COLO668 (cell line): ENCODE measurements at regions not wholly inside any gene's neighbourhood (a gene's known extent, or its start where the extent isn't known, plus 50 kb on each side); places are given as distances from the start of the nearest gene placed in this dataset.

Experiments
- DNase-seq: peaks from one replicate; lab custom pipeline; 2025; ENCODE audit not compliant: unreplicated experiment; lab: John Stamatoyannopoulos, UW

- DNase-seq, result no peak
These were observed 457.8 kb upstream of the ROBO2 start for GRCh38 chr3:76582098-76582497.

GRCh38 chr3:76582632-76583378, 457.1 kb upstream of the ROBO2 start:
- no peak for DNase-seq

- DNase-seq, result no peak
These were observed 454.0 kb upstream of the ROBO2 start for GRCh38 chr3:76585794-76586392.

- DNase-seq, result no peak
These were observed 453.4 kb upstream of the ROBO2 start for GRCh38 chr3:76586471-76586870.

GRCh38 chr3:76610150-76610549, 429.7 kb upstream of the ROBO2 start:
- no peak for DNase-seq

- no peak for DNase-seq
These were observed 424.2 kb upstream of the ROBO2 start for GRCh38 chr3:76615719-76616118.

GRCh38 chr3:76624164-76624563, 415.7 kb upstream of the ROBO2 start:
- DNase-seq, result no peak

- DNase-seq, result no peak
These were observed 412.7 kb upstream of the ROBO2 start for GRCh38 chr3:76627236-76627635.

GRCh38 chr3:76631251-76631650, 408.6 kb upstream of the ROBO2 start:
- no peak for DNase-seq

GRCh38 chr3:76638006-76638405, 401.9 kb upstream of the ROBO2 start:
- DNase-seq, result no peak

GRCh38 chr3:76643623-76644304, 396.1 kb upstream of the ROBO2 start:
- DNase-seq, result no peak

- no peak for DNase-seq
These were observed 395.6 kb upstream of the ROBO2 start for GRCh38 chr3:76644305-76644675.

GRCh38 chr3:76645724-76646123, 394.2 kb upstream of the ROBO2 start:
- DNase-seq, result no peak

GRCh38 chr3:76646921-76647562, 392.9 kb upstream of the ROBO2 start:
- no peak for DNase-seq

- DNase-seq, result no peak
These were observed 388.1 kb upstream of the ROBO2 start for GRCh38 chr3:76651784-76652183.

- DNase-seq, result no peak
These were observed 387.4 kb upstream of the ROBO2 start for GRCh38 chr3:76652524-76652923.

GRCh38 chr3:76653640-76654251, 386.2 kb upstream of the ROBO2 start:
- no peak for DNase-seq

- no peak for DNase-seq
These were observed 383.3 kb upstream of the ROBO2 start for GRCh38 chr3:76656531-76657070.

GRCh38 chr3:76657909-76658308, 382.0 kb upstream of the ROBO2 start:
- no peak for DNase-seq

- DNase-seq, result no peak
These were observed 378.2 kb upstream of the ROBO2 start for GRCh38 chr3:76661527-76662250.
